Caco-2 (cell line): ENCODE measurements at regions not wholly inside any gene's neighbourhood (a gene's known extent, or its start where the extent isn't known, plus 50 kb on each side); places are given as distances from the start of the nearest gene placed in this dataset.

Experiments used
- BruUV-seq: library from RNA; stranded (reverse); fragments of 400-500 nt; replicated peaks from 2 replicates; lab custom pipeline; 2021; lab: Mats Ljungman, UMichigan
- CTCF ChIA-PET: fragments of 300-600 bp; sonication (Branson Sonifier 250); formaldehyde crosslinking; loops from one replicate; lab custom pipeline; 2022; ENCODE audit warnings: antibody characterized with exemption; lab: Charles Lee
- POLR2A ChIA-PET: fragments of 300-600 bp; sonication (Branson Sonifier 250); formaldehyde crosslinking; loops from one replicate; lab custom pipeline; 2022; ENCODE audit warnings: antibody characterized with exemption; lab: Charles Lee
- DNase-seq, 2 experiments: peaks; one replicate each; pipeline versions ENCODE4 v3.0.0 to v3.0.0-alpha.2; 2020 to 2022
- H3K27me3 ChIP-seq: replicated peaks from 2 replicates; pipeline ENCODE4 v1.6.0; 2011; ENCODE audit warnings: low read length; ENCODE audit not compliant: control insufficient read depth, insufficient read depth
- H3K36me3 ChIP-seq: 2 replicates; pipeline ENCODE4 v1.5.1; 2011; ENCODE audit warnings: low read length; ENCODE audit not compliant: control insufficient read depth, insufficient read depth
- H3K4me1 ChIP-seq: fragments of 250-450 bp; sonication (Bioruptor Pico); 2 replicates; pipeline ENCODE4 v1.5.1; 2020; ENCODE audit warnings: mild to moderate bottlenecking
- H3K4me3 ChIP-seq: 2 replicates; pipeline ENCODE4 v1.5.1; 2011; ENCODE audit warnings: low read depth, mild to moderate bottlenecking, control low read depth, low read length
- H3K9me3 ChIP-seq: fragments of 250-450 bp; sonication (Bioruptor Pico); 2 replicates; pipeline ENCODE4 v1.5.1; 2020; ENCODE audit warnings: mild to moderate bottlenecking, moderate library complexity
- H3K27ac Mint-ChIP-seq: one replicate; pipeline ENCODE4 v1.8.0; 2022; ENCODE audit warnings: mixed read lengths; ENCODE audit not compliant: unreplicated experiment
- H3K27me3 Mint-ChIP-seq: one replicate; pipeline ENCODE4 v1.8.0; 2022; ENCODE audit warnings: mixed read lengths; ENCODE audit not compliant: insufficient read depth, unreplicated experiment
- H3K36me3 Mint-ChIP-seq: one replicate; pipeline ENCODE4 v1.8.0; 2022; ENCODE audit warnings: mild to moderate bottlenecking, mixed read lengths; ENCODE audit not compliant: insufficient read depth, unreplicated experiment
- H3K4me1 Mint-ChIP-seq: one replicate; pipeline ENCODE4 v1.8.0; 2022; ENCODE audit warnings: low read depth, mixed read lengths; ENCODE audit not compliant: unreplicated experiment
- H3K4me3 Mint-ChIP-seq: one replicate; pipeline ENCODE4 v1.8.0; 2022; ENCODE audit warnings: mild to moderate bottlenecking, moderate library complexity, mixed read lengths; ENCODE audit not compliant: unreplicated experiment
- H3K9me3 Mint-ChIP-seq: one replicate; pipeline ENCODE4 v1.8.0; 2022; ENCODE audit warnings: mixed read lengths; ENCODE audit not compliant: unreplicated experiment
- intact Hi-C: fragments of 100-400 bp; cut with micrococcal nuclease; formaldehyde crosslinking; loops from one replicate; pipeline ENCODE4 v1.10.0; 2022; ENCODE audit not compliant: unreplicated experiment
- TF ChIP-seq, protein P1 (sequence below), 2 experiments: fragments of 200-600 bp in 1 of 2; IDR thresholded peaks; 1 replicate in 1 of 2; 2 replicates in 1 of 2; pipeline versions ENCODE4 v1.5.1 to v1.8.0; 2011 to 2022; ENCODE audit warnings: antibody characterized with exemption in 1 of 2, control low read depth in 1 of 2, inconsistent platforms in 1 of 2, low read depth in 1 of 2, low read length in 1 of 2, mild to moderate bottlenecking in 1 of 2, moderate library complexity in 1 of 2; ENCODE audit not compliant: insufficient read depth in 1 of 2, severe bottlenecking in 1 of 2, unreplicated experiment in 1 of 2

GRCh38 chr5:116740771-116741170 is 166.1 kb upstream of the SEMA6A start:
- TF ChIP-seq, protein P1, sequence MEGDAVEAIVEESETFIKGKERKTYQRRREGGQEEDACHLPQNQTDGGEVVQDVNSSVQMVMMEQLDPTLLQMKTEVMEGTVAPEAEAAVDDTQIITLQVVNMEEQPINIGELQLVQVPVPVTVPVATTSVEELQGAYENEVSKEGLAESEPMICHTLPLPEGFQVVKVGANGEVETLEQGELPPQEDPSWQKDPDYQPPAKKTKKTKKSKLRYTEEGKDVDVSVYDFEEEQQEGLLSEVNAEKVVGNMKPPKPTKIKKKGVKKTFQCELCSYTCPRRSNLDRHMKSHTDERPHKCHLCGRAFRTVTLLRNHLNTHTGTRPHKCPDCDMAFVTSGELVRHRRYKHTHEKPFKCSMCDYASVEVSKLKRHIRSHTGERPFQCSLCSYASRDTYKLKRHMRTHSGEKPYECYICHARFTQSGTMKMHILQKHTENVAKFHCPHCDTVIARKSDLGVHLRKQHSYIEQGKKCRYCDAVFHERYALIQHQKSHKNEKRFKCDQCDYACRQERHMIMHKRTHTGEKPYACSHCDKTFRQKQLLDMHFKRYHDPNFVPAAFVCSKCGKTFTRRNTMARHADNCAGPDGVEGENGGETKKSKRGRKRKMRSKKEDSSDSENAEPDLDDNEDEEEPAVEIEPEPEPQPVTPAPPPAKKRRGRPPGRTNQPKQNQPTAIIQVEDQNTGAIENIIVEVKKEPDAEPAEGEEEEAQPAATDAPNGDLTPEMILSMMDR (IDR thresholded peaks at IDR 0.05; ENCODE audit: insufficient read depth in 1 of 2, low read depth in 1 of 2, low read length in 1 of 2, severe bottlenecking in 1 of 2, unreplicated experiment in 1 of 2) = no peak
- BruUV-seq = no TSS peak
- H3K4me3 Mint-ChIP-seq = no peak overlapping the region
- Histone ChIP-seq H3K9me3 (no peaks in the 10 kb centered on the region), H3K4me1 (no peaks in the 10 kb centered on the region), H3K27me3 (no peaks in the 10 kb centered on the region), H3K4me3 (no peak overlapping the region), H3K36me3 (no peaks in the 10 kb centered on the region)
- no peak overlapping the region for H3K27ac Mint-ChIP-seq
- H3K4me1 Mint-ChIP-seq = no peaks in the 10 kb centered on the region
- no peaks in the 10 kb centered on the region for H3K36me3 Mint-ChIP-seq
- ChIA-PET CTCF (no interaction called here), POLR2A (no interaction called here)
- H3K27me3 Mint-ChIP-seq = no peaks in the 10 kb centered on the region
- intact Hi-C loops = no loop called here
- H3K9me3 Mint-ChIP-seq = peaks cover 15% of the 10 kb centered on the region
- no peak for DNase-seq

DNA sequence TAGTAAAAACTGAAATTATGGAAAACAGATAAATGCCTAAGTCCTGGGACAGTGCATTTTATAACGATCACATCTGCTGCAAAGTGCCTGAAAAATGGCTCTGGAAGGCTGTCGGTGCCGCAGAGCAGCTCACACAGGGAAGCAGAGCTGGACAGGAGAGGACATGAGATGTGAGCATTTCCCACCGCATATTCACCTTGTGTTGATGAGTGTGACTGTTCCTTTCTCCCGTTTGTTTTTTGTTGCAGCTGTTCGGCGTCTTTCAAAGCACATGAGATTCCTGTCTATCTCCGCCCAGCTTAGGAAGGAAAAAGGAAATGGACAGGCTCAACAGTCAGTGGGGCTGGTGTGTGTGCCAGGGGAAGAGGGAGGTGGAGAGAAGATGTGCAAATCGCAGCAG is 164.9 kb upstream of the SEMA6A start:
- no peaks in the 10 kb centered on the region for H3K9me3 ChIP-seq
- no peaks in the 10 kb centered on the region for H3K27me3 ChIP-seq
- DNase-seq = no peak
- intact Hi-C loops = no loop called here
- TF ChIP-seq, protein P1 (IDR thresholded peaks at IDR 0.05; ENCODE audit: insufficient read depth in 1 of 2, low read depth in 1 of 2, low read length in 1 of 2, severe bottlenecking in 1 of 2, unreplicated experiment in 1 of 2) = no peak
- no peaks in the 10 kb centered on the region for H3K4me1 ChIP-seq
- H3K36me3 ChIP-seq = no peaks in the 10 kb centered on the region
- no peak overlapping the region for H3K4me3 Mint-ChIP-seq
- no peak overlapping the region for H3K4me3 ChIP-seq
- H3K27ac Mint-ChIP-seq = no peak overlapping the region
- no TSS peak for BruUV-seq
- peaks cover 15% of the 10 kb centered on the region for H3K9me3 Mint-ChIP-seq
- ChIA-PET POLR2A (no interaction called here), CTCF (no interaction called here)
- no peaks in the 10 kb centered on the region for H3K36me3 Mint-ChIP-seq
- H3K4me1 Mint-ChIP-seq = no peaks in the 10 kb centered on the region
- no peaks in the 10 kb centered on the region for H3K27me3 Mint-ChIP-seq

- Mint-ChIP-seq H3K27me3 (no peaks in the 10 kb centered on the region), H3K9me3 (peaks cover 7% of the 10 kb centered on the region), H3K36me3 (no peaks in the 10 kb centered on the region), H3K4me3 (no peak overlapping the region), H3K4me1 (no peaks in the 10 kb centered on the region), H3K27ac (no peak overlapping the region)
- Histone ChIP-seq H3K27me3 (no peaks in the 10 kb centered on the region), H3K4me1 (no peaks in the 10 kb centered on the region), H3K36me3 (no peaks in the 10 kb centered on the region), H3K4me3 (no peak overlapping the region), H3K9me3 (no peaks in the 10 kb centered on the region)
- BruUV-seq = no TSS peak
- intact Hi-C loops = no loop called here
- ChIA-PET CTCF (no interaction called here), POLR2A (no interaction called here)
- no peak for DNase-seq
- TF ChIP-seq, protein P1 (IDR thresholded peaks at IDR 0.05; ENCODE audit: insufficient read depth in 1 of 2, low read depth in 1 of 2, low read length in 1 of 2, severe bottlenecking in 1 of 2, unreplicated experiment in 1 of 2) = no peak
Measured at GRCh38 chr5:116738615-116739261, 164.1 kb upstream of the SEMA6A start.
